ENCODE measurements at regions not wholly inside any gene's neighbourhood (a gene's known extent, or its start where the extent isn't known, plus 50 kb on each side); places are given as distances from the start of the nearest gene placed in this dataset.

- H3K9me3 Mint-ChIP-seq = peaks cover 0 to 27% (median 10%) of the 10 kb centered on the region in 9 donors
- POLR2A ChIA-PET = no interaction called here
- H3K27me3 Mint-ChIP-seq = no peaks in the 10 kb centered on the region
- DNase-seq (no peak), ATAC-seq (no peak)
- no peak overlapping the region for H3K4me3 Mint-ChIP-seq
- no peak overlapping the region for H3K27ac Mint-ChIP-seq
- no peaks in the 10 kb centered on the region for H3K36me3 Mint-ChIP-seq
- no peaks in the 10 kb centered on the region for H3K4me1 Mint-ChIP-seq
Measured at GRCh38 chr2:123073371-123073770, 951.7 kb upstream of the CNTNAP5 start.

DNA sequence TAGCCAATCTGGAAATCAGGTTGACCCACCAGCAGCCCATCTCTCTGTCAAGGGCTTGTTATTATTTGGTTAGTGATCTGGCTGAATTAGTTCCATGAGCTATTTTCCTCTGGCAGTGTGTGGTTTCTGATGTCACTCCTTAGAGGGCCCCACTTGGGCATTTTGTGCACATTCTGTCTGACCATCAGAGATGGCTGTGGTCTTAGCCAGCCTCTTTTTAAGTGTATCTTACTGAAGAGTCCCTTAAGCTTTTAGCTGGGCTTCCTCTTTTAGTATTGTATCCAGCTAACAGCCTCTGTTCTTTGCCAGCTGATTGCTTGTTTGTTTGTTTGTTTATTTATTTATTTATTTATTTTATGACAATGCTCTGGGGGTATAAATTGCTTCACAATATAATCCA, 951.1 kb upstream of the CNTNAP5 start:
- Mint-ChIP-seq H3K36me3 (no peaks in the 10 kb centered on the region), H3K27me3 (no peaks in the 10 kb centered on the region), H3K4me3 (no peak overlapping the region), H3K27ac (no peak overlapping the region), H3K4me1 (no peaks in the 10 kb centered on the region), H3K9me3 (peaks cover 0 to 27% (median 10%) of the 10 kb centered on the region in 9 donors)
- ATAC-seq (no peak), DNase-seq (no peak)
- POLR2A ChIA-PET = no interaction called here

DNA sequence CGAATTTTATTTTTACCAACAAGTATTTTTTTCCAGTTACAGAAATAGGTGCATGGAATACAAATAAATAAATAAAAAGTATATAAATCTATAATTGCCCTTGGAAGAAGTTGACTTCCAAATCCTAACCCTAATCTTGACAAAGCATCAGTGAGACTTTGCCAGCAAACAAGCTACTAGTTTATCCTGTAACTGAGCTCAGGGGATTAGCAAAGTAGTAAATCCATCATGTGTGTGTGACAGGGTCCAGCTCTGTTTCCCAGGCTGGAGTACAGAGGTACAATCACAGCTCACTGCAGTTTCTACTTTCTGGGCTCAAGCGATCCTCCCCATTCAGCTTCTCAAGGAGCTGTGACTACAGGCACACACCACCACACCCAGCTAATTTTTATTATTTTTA, 948.0 kb upstream of the CNTNAP5 start:
- ATAC-seq = no peak
- no peak overlapping the region for H3K27ac Mint-ChIP-seq
- no peak for DNase-seq
- H3K4me1 Mint-ChIP-seq = no peaks in the 10 kb centered on the region
- H3K4me3 Mint-ChIP-seq = no peak overlapping the region
- POLR2A ChIA-PET = no interaction called here
- peaks cover 12 to 26% (median 14%) of the 10 kb centered on the region in 9 donors for H3K9me3 Mint-ChIP-seq
- H3K36me3 Mint-ChIP-seq = peaks cover 0 to 6% (median 0%) of the 10 kb centered on the region in 3 donors
- H3K27me3 Mint-ChIP-seq = no peaks in the 10 kb centered on the region

GRCh38 chr2:123080331-123080730, 944.8 kb upstream of the CNTNAP5 start:
- no peaks in the 10 kb centered on the region for H3K27me3 Mint-ChIP-seq
- no peak for ATAC-seq
- no peak for DNase-seq
- peaks cover 8 to 27% (median 16%) of the 10 kb centered on the region in 9 donors for H3K9me3 Mint-ChIP-seq
- H3K36me3 Mint-ChIP-seq = peaks cover 0 to 6% (median 0%) of the 10 kb centered on the region in 3 donors
- no peak overlapping the region for H3K27ac Mint-ChIP-seq
- no peaks in the 10 kb centered on the region for H3K4me1 Mint-ChIP-seq
- POLR2A ChIA-PET = no interaction called here
- no peak overlapping the region for H3K4me3 Mint-ChIP-seq

DNA sequence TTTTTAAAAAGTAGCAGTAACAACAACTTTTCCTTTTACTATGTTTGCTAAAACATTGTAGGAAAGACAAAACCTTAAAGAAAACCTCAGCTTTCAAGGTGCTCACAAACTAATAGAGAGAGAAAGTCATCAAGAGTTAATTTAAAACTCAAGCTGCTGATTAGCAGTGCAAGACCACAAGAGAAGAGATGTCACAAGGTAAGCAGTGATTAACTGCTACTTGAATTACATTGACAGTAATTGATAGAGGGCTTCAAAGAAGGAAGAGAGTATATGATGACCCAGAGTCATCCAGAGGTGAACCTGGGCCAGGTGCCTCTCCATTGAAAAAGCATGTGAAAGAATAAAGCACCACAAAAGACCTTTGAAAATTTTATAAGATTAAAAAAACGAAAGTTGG, 939.6 kb upstream of the CNTNAP5 start:
- POLR2A ChIA-PET = no interaction called here
- Mint-ChIP-seq H3K9me3 (peaks cover 0 to 32% (median 8%) of the 10 kb centered on the region in 9 donors), H3K4me3 (no peak overlapping the region), H3K4me1 (no peaks in the 10 kb centered on the region), H3K27me3 (no peaks in the 10 kb centered on the region), H3K27ac (no peak overlapping the region), H3K36me3 (no peaks in the 10 kb centered on the region)
- ATAC-seq (no peak), DNase-seq (no peak)

- POLR2A ChIA-PET = no interaction called here
- no peak for DNase-seq
- Mint-ChIP-seq H3K4me3 (no peak overlapping the region), H3K36me3 (no peaks in the 10 kb centered on the region), H3K4me1 (no peaks in the 10 kb centered on the region), H3K27ac (no peak overlapping the region), H3K27me3 (no peaks in the 10 kb centered on the region), H3K9me3 (peaks cover 4 to 35% (median 8%) of the 10 kb centered on the region in 9 donors)
- ATAC-seq = no peak
Measured at GRCh38 chr2:123086613-123087385, 938.3 kb upstream of the CNTNAP5 start.

DNA sequence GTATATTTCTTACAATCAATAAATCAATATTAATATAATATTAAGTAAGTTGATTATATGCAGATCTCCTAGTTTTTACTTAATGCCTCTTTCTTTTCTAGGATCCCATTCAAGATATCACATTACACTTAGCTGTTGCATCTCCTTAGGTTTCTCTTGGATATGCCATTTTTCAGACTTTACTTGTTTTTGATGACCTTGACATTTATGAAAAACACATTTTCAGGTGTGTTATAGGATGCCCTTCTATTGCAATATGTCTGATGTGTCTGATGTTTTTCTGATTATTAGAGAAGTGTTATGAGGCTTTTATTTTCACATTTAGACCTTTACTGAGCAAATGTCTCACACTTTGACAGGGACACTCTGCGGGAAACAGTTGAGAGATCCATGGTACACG, 933.6 kb upstream of the CNTNAP5 start:
- ATAC-seq (no peak), DNase-seq (no peak)
- Mint-ChIP-seq H3K9me3 (peaks cover 2 to 32% (median 12%) of the 10 kb centered on the region in 9 donors), H3K4me3 (no peak overlapping the region), H3K27ac (no peak overlapping the region), H3K27me3 (no peaks in the 10 kb centered on the region), H3K4me1 (no peaks in the 10 kb centered on the region), H3K36me3 (no peaks in the 10 kb centered on the region)
- POLR2A ChIA-PET = no interaction called here

- Mint-ChIP-seq H3K36me3 (no peaks in the 10 kb centered on the region), H3K4me3 (no peak overlapping the region), H3K4me1 (no peaks in the 10 kb centered on the region), H3K27ac (no peak overlapping the region), H3K9me3 (peaks cover 2 to 27% (median 13%) of the 10 kb centered on the region in 9 donors), H3K27me3 (no peaks in the 10 kb centered on the region)
- no peak for ATAC-seq
- POLR2A ChIA-PET = no interaction called here
- DNase-seq = no peak
Measured at GRCh38 chr2:123093199-123093598, 931.9 kb upstream of the CNTNAP5 start.

DNA sequence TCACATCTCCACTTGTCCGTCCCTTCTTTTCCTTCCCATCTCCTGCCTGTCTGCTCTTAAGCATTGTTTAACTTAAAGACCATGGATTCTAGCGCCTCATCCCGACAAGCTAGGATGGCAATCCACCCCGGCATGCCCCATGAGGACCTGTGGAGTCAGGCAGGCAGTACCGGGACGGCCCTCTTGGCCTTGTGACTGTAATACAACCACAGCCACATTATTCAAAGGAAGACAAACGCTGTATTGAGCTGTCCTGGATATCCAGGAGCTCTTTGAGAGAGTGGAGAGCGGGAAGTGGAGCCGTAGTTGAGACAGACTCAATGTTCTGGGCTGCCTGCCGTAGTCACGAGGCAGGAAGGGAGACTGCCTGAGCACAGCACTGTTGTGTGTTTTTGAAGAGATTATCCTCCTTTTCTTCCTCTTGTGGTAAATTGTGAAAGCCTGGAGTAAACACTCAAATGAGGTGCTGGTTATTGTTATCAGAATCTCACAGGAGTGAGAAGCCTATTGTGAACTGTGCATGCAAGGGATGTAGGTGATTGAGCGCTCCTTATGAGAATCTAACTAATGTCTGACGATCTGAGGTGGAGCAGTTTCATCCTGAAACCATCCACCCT, 929.8 kb upstream of the CNTNAP5 start:
- Mint-ChIP-seq H3K4me3 (no peak overlapping the region), H3K36me3 (no peaks in the 10 kb centered on the region), H3K9me3 (peaks cover 4 to 30% (median 13%) of the 10 kb centered on the region in 9 donors), H3K27ac (no peak overlapping the region), H3K27me3 (no peaks in the 10 kb centered on the region), H3K4me1 (no peaks in the 10 kb centered on the region)
- ATAC-seq (no peak), DNase-seq (no peak)
- POLR2A ChIA-PET = no interaction called here

GRCh38 chr2:123098619-123099018, 926.5 kb upstream of the CNTNAP5 start:
- no peak overlapping the region for H3K27ac Mint-ChIP-seq
- H3K4me3 Mint-ChIP-seq = no peak overlapping the region
- POLR2A ChIA-PET = no interaction called here
- H3K9me3 Mint-ChIP-seq = peaks cover 0 to 25% (median 11%) of the 10 kb centered on the region in 9 donors
- DNase-seq (no peak), ATAC-seq (no peak)
- H3K36me3 Mint-ChIP-seq = no peaks in the 10 kb centered on the region
- no peaks in the 10 kb centered on the region for H3K4me1 Mint-ChIP-seq
- H3K27me3 Mint-ChIP-seq = no peaks in the 10 kb centered on the region

DNA sequence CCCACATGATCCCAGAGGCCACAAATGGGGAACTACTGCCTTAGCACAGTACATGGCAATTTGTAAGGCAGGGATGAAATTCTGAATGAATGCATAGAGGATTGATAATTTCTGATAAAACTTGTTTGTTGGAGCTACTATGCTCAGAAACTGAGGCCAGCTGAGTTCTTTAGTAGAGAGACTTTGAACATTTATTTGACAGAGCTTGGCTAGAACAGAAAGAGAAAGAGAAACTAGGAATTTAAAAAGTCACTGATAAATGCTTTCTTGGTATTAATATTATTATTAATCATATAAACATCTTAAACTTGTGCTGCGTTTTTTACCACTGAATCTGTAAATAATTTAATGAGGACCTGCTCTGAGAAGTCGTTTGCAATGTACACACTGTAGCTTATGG, 923.7 kb upstream of the CNTNAP5 start:
- Mint-ChIP-seq H3K36me3 (no peaks in the 10 kb centered on the region), H3K27me3 (no peaks in the 10 kb centered on the region), H3K4me1 (no peaks in the 10 kb centered on the region), H3K4me3 (no peak overlapping the region), H3K27ac (no peak overlapping the region), H3K9me3 (peaks cover 0 to 24% (median 10%) of the 10 kb centered on the region in 9 donors)
- DNase-seq (no peak), ATAC-seq (no peak)
- POLR2A ChIA-PET = no interaction called here

DNA sequence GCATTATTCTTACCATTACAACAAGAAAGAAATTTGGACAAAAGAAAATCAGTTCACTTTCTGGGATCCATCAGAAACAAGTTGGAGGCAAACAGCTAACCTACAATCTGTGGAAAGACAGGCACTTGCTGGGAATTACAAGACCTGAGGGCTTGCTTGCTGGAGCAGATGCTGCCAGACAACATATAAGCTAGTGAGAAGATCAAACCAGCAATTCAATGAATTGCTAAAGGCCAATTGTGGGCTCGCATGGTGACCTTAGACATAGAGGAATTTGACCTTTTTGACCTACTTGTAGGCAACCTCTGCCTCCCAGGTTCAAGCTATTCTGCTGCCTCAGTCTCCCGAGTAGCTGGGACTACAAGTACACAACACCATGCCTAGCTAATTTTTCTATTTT, 921.2 kb upstream of the CNTNAP5 start:
- Mint-ChIP-seq H3K4me3 (no peak overlapping the region), H3K9me3 (peaks cover 0 to 25% (median 6%) of the 10 kb centered on the region in 9 donors), H3K4me1 (no peaks in the 10 kb centered on the region), H3K27me3 (no peaks in the 10 kb centered on the region), H3K36me3 (no peaks in the 10 kb centered on the region), H3K27ac (no peak overlapping the region)
- ATAC-seq (no peak), DNase-seq (no peak)
- POLR2A ChIA-PET = no interaction called here

GRCh38 chr2:123116595-123116994, 908.5 kb upstream of the CNTNAP5 start:
- no peak overlapping the region for H3K27ac Mint-ChIP-seq

GRCh38 chr2:123127236-123127635, 897.9 kb upstream of the CNTNAP5 start:
- ATAC-seq (no peak), DNase-seq (no peak)
- peaks cover 0 to 27% (median 8%) of the 10 kb centered on the region in 9 donors for H3K9me3 Mint-ChIP-seq
- H3K27me3 Mint-ChIP-seq = no peaks in the 10 kb centered on the region
- H3K36me3 Mint-ChIP-seq = peaks cover 0 to 5% (median 0%) of the 10 kb centered on the region in 3 donors
- POLR2A ChIA-PET = no interaction called here
- no peaks in the 10 kb centered on the region for H3K4me1 Mint-ChIP-seq
- H3K27ac Mint-ChIP-seq = no peak overlapping the region
- H3K4me3 Mint-ChIP-seq = no peak overlapping the region

More at GRCh38 chr2:123116595-123116994, 908.5 kb upstream of the CNTNAP5 start:
- peaks cover 10 to 53% (median 20%) of the 10 kb centered on the region in 9 donors for H3K9me3 Mint-ChIP-seq
- no peaks in the 10 kb centered on the region for H3K27me3 Mint-ChIP-seq
- H3K36me3 Mint-ChIP-seq = peaks cover 0 to 10% (median 0%) of the 10 kb centered on the region in 3 donors
- POLR2A ChIA-PET = no interaction called here
- H3K4me1 Mint-ChIP-seq = no peaks in the 10 kb centered on the region
- DNase-seq (no peak), ATAC-seq (no peak)
- H3K4me3 Mint-ChIP-seq = no peak overlapping the region
